IPS-NIHi11 (cell line): ENCODE measurements at regions not wholly inside any gene's neighbourhood (a gene's known extent, or its start where the extent isn't known, plus 50 kb on each side); places are given as distances from the start of the nearest gene placed in this dataset.

Experiments used
- DNase-seq: peaks from one replicate; pipeline ENCODE4 v3.0.0; 2012; ENCODE audit warnings: mixed read lengths, low spot score

DNA sequence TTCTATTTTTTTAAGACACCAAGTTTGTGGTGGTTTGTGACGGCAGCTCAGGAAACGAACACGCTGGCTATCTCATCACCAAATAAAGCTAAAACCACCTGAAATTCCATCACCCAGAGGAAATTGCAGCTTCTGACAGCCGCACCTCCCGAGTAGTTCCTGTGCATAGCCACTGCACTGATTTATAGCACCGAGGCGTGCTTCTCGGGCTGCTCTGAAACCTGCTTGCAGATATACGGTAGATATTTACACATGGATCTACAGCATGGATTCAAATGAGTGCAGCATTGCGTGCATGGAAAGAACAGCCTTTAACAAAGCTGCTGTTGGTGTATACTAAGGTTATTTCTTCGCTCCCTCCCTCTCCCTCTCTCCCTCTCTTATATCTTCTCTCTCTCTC, 153.8 kb downstream of the PHF2 start:
- no peak for DNase-seq
